Erythroblast (primary cell): ENCODE measurements at regions not wholly inside any gene's neighbourhood (a gene's known extent, or its start where the extent isn't known, plus 50 kb on each side); places are given as distances from the start of the nearest gene placed in this dataset.

Source experiments
- GATA1 ChIP-seq: IDR thresholded peaks from 2 replicates; pipeline ENCODE4 v1.6.1; 2011; ENCODE audit warnings: low read depth, mild to moderate bottlenecking, control low read depth, low read length, moderate library complexity
- POLR2A ChIP-seq: IDR thresholded peaks from 2 replicates; pipeline ENCODE4 v1.6.1; 2011; ENCODE audit warnings: mild to moderate bottlenecking, low read length

- TF ChIP-seq POLR2A (no peak), GATA1 (no peak)
These were observed 1667.9 kb downstream of the SLITRK1 start for GRCh38 chr13:82214341-82214740.
